HG03521 (cell line): ENCODE measurements at regions not wholly inside any gene's neighbourhood (a gene's known extent, or its start where the extent isn't known, plus 50 kb on each side); places are given as distances from the start of the nearest gene placed in this dataset.
"Not testable (repeated sequence)": the region's sequence is repeated elsewhere in the genome, so short reads cannot be mapped to it uniquely, and the experiment has no call there.

ENCODE experiments used
- ATAC-seq: cut with Tn5 transposase; IDR thresholded peaks from one replicate; pipeline ENCODE4 v1.9.1; 2021; ENCODE audit warnings: mild to moderate bottlenecking, moderate library complexity; ENCODE audit not compliant: unreplicated experiment

GRCh38 chr7:86209036-86209435 lies 434.7 kb upstream of the GRM3 start:
- ATAC-seq: no peak

- no peak for ATAC-seq
Observed at GRCh38 chr7:86207740-86208139, 436.0 kb upstream of the GRM3 start.

- ATAC-seq: no peak
Observed at GRCh38 chr7:86202833-86203232, 440.9 kb upstream of the GRM3 start.

GRCh38 chr7:86201767-86202166 lies 441.9 kb upstream of the GRM3 start:
- no peak for ATAC-seq

GRCh38 chr7:86199881-86200614 lies 443.7 kb upstream of the GRM3 start:
- no peak for ATAC-seq

GRCh38 chr7:86190351-86190750 lies 453.4 kb upstream of the GRM3 start:
- no peak for ATAC-seq

GRCh38 chr7:86181474-86181873 lies 462.2 kb upstream of the GRM3 start:
- no peak for ATAC-seq

GRCh38 chr7:86164827-86165226 lies 478.9 kb upstream of the GRM3 start:
- ATAC-seq: no peak

GRCh38 chr7:86158111-86158510 lies 485.6 kb upstream of the GRM3 start:
- ATAC-seq: no peak

- no peak for ATAC-seq
Observed at GRCh38 chr7:86155623-86156022, 488.1 kb upstream of the GRM3 start.

- ATAC-seq: no peak
Observed at GRCh38 chr7:86152926-86153325, 490.8 kb upstream of the GRM3 start.

- ATAC-seq: no peak
Observed at GRCh38 chr7:86149024-86149665, 494.6 kb upstream of the GRM3 start.

- ATAC-seq: no peak
Observed at GRCh38 chr7:86148501-86148900, 495.2 kb upstream of the GRM3 start.

GRCh38 chr7:86137343-86137742 lies 506.4 kb upstream of the GRM3 start:
- no peak for ATAC-seq

GRCh38 chr7:86130268-86130667 lies 513.4 kb upstream of the GRM3 start:
- ATAC-seq: no peak

GRCh38 chr7:86123476-86123875 lies 520.2 kb upstream of the GRM3 start:
- ATAC-seq: no peak

GRCh38 chr7:86094166-86094669 lies 549.5 kb upstream of the GRM3 start:
- no peak for ATAC-seq

- ATAC-seq: no peak
Observed at GRCh38 chr7:86091369-86091768, 552.3 kb upstream of the GRM3 start.

- no peak for ATAC-seq
Observed at GRCh38 chr7:86089455-86089854, 554.3 kb upstream of the GRM3 start.

- not testable (repeated sequence) for ATAC-seq
Observed at GRCh38 chr7:86064572-86064971, 579.1 kb upstream of the GRM3 start.

GRCh38 chr7:86058649-86059048 lies 585.1 kb upstream of the GRM3 start:
- no peak for ATAC-seq

- no peak for ATAC-seq
Observed at GRCh38 chr7:86050918-86051317, 592.8 kb upstream of the GRM3 start.
